H9 (cell line): ENCODE measurements at regions not wholly inside any gene's neighbourhood (a gene's known extent, or its start where the extent isn't known, plus 50 kb on each side); places are given as distances from the start of the nearest gene placed in this dataset.

Experiments used
- DNase-seq: peaks from one replicate; pipeline ENCODE4 v3.0.0-alpha.2; 2017
- H2AFZ ChIP-seq: one replicate; pipeline ENCODE4 v1.6.1; 2013; ENCODE audit warnings: mild to moderate bottlenecking, low read length, control low read depth, moderate library complexity
- H2AK5ac ChIP-seq: 2 replicates; pipeline ENCODE4 v1.6.1; 2013; ENCODE audit warnings: low read length, control low read depth, mixed read lengths; ENCODE audit not compliant: insufficient read length
- H2BK120ac ChIP-seq: one replicate; pipeline ENCODE4 v1.6.1; 2013; ENCODE audit warnings: low read depth, mild to moderate bottlenecking, low read length, control low read depth, inconsistent platforms; ENCODE audit not compliant: poor library complexity, severe bottlenecking
- H2BK12ac ChIP-seq: 2 replicates; pipeline ENCODE4 v1.6.1; 2013; ENCODE audit warnings: low read length, control low read depth, mixed read lengths, low read depth; ENCODE audit not compliant: insufficient read length
- H2BK15ac ChIP-seq: 2 replicates; pipeline ENCODE4 v1.6.1; 2013; ENCODE audit warnings: low read depth, low read length, control low read depth
- H2BK20ac ChIP-seq: one replicate; pipeline ENCODE4 v1.6.1; 2013; ENCODE audit warnings: low read depth, mild to moderate bottlenecking, low read length, control low read depth, inconsistent platforms; ENCODE audit not compliant: poor library complexity, severe bottlenecking
- H2BK5ac ChIP-seq: 2 replicates; pipeline ENCODE4 v1.6.1; 2013; ENCODE audit warnings: low read length, control low read depth, mixed read lengths; ENCODE audit not compliant: insufficient read length
- H3K14ac ChIP-seq: 2 replicates; pipeline ENCODE4 v1.6.1; 2013; ENCODE audit warnings: low read length, control low read depth; ENCODE audit not compliant: insufficient read depth
- H3K18ac ChIP-seq: 2 replicates; pipeline ENCODE4 v1.6.1; 2013; ENCODE audit warnings: low read depth, mild to moderate bottlenecking, mixed read lengths, low read length, control low read depth; ENCODE audit not compliant: insufficient read length
- H3K23ac ChIP-seq: 2 replicates; pipeline ENCODE4 v1.6.1; 2013; ENCODE audit warnings: low read length, control low read depth, mixed read lengths, low read depth; ENCODE audit not compliant: insufficient read length
- H3K23me2 ChIP-seq: 2 replicates; pipeline ENCODE4 v1.6.1; 2013; ENCODE audit warnings: low read depth, mild to moderate bottlenecking, mixed read lengths, low read length, control low read depth; ENCODE audit not compliant: insufficient read length, poor library complexity, severe bottlenecking
- H3K27ac ChIP-seq: 2 replicates; pipeline ENCODE4 v1.5.1; 2013; ENCODE audit warnings: low read length, control low read depth, mixed read lengths, low read depth; ENCODE audit not compliant: insufficient read length
- H3K27me3 ChIP-seq: 2 replicates; pipeline ENCODE4 v1.6.1; 2013; ENCODE audit warnings: low read length, control low read depth, inconsistent platforms; ENCODE audit not compliant: insufficient read depth
- H3K4ac ChIP-seq: 2 replicates; pipeline ENCODE4 v1.6.1; 2013; ENCODE audit warnings: low read depth, mild to moderate bottlenecking, control low read depth, inconsistent platforms, low read length, moderate library complexity
- H3K4me1 ChIP-seq: 2 replicates; pipeline ENCODE4 v1.6.1; 2013; ENCODE audit warnings: low read length, control low read depth, inconsistent platforms; ENCODE audit not compliant: insufficient read depth
- H3K4me2 ChIP-seq: 2 replicates; pipeline ENCODE4 v1.6.1; 2013; ENCODE audit warnings: low read length, control low read depth, mixed read lengths; ENCODE audit not compliant: insufficient read length, insufficient read depth
- H3K56ac ChIP-seq: 2 replicates; pipeline ENCODE4 v1.6.1; 2013; ENCODE audit warnings: low read depth, mild to moderate bottlenecking, mixed read lengths, low read length, control low read depth; ENCODE audit not compliant: insufficient read length
- H3K79me1 ChIP-seq: 2 replicates; pipeline ENCODE4 v1.6.1; 2013; ENCODE audit warnings: low read depth, mild to moderate bottlenecking, moderate library complexity, low read length, control low read depth, inconsistent platforms; ENCODE audit not compliant: insufficient read depth, poor library complexity, severe bottlenecking
- H3K79me2 ChIP-seq: 2 replicates; pipeline ENCODE4 v1.6.1; 2013; ENCODE audit warnings: low read length, control low read depth, inconsistent platforms; ENCODE audit not compliant: insufficient read depth
- H3K9ac ChIP-seq: 2 replicates; pipeline ENCODE4 v1.6.1; 2013; ENCODE audit warnings: low read length, control low read depth, mixed read lengths; ENCODE audit not compliant: insufficient read length; ENCODE audit errors: extremely low read depth
- H3K9me3 ChIP-seq: one replicate; pipeline ENCODE4 v1.6.1; 2013; ENCODE audit warnings: low read depth, low read length, inconsistent platforms; ENCODE audit not compliant: control insufficient read depth
- H3T11ph ChIP-seq: one replicate; pipeline ENCODE4 v1.6.1; 2013; ENCODE audit warnings: mild to moderate bottlenecking, low read length, control low read depth, inconsistent platforms
- H4K20me1 ChIP-seq: one replicate; pipeline ENCODE4 v1.6.1; 2013; ENCODE audit not compliant: control insufficient read depth, insufficient read length, insufficient read depth
- H4K5ac ChIP-seq: 2 replicates; pipeline ENCODE4 v1.6.1; 2013; ENCODE audit warnings: low read depth, mild to moderate bottlenecking, mixed read lengths, low read length, control low read depth; ENCODE audit not compliant: insufficient read length
- H4K8ac ChIP-seq: replicated peaks from 2 replicates; pipeline ENCODE4 v1.6.1; 2013; ENCODE audit warnings: low read length, control low read depth, mixed read lengths, low read depth; ENCODE audit not compliant: insufficient read length
- H4K91ac ChIP-seq: 2 replicates; pipeline ENCODE4 v1.6.1; 2013; ENCODE audit warnings: low read depth, mild to moderate bottlenecking, moderate library complexity, mixed read lengths, low read length, control low read depth; ENCODE audit not compliant: insufficient read length
- H3K27ac Mint-ChIP-seq, 3 experiments: 2 replicates in 2 of 3; 3 replicates in 1 of 3; pipeline ENCODE4 v1.8.0; 2020 to 2021; ENCODE audit warnings: mixed read lengths in 3 of 3, mild to moderate bottlenecking in 1 of 3, moderate library complexity in 1 of 3
- H3K27me3 Mint-ChIP-seq: 2 replicates; pipeline ENCODE4 v1.8.0; 2021; ENCODE audit warnings: low read depth, mild to moderate bottlenecking, moderate library complexity, mixed read lengths
- H3K36me3 Mint-ChIP-seq, 3 experiments: 2 replicates in 2 of 3; 3 replicates in 1 of 3; pipeline ENCODE4 v1.8.0; 2020 to 2021; ENCODE audit warnings: low read depth in 3 of 3, mixed read lengths in 3 of 3; ENCODE audit not compliant: insufficient read depth in 1 of 3
- H3K4me1 Mint-ChIP-seq, 2 experiments: 2 replicates each; pipeline ENCODE4 v1.8.0; 2020; ENCODE audit warnings: mixed read lengths in 2 of 2
- H3K4me3 Mint-ChIP-seq, 2 experiments: 2 replicates in 1 of 2; 3 replicates in 1 of 2; pipeline ENCODE4 v1.8.0; 2020 to 2021; ENCODE audit warnings: mild to moderate bottlenecking in 2 of 2, mixed read lengths in 2 of 2, moderate library complexity in 1 of 2
- H3K9me3 Mint-ChIP-seq, 2 experiments: 2 replicates in 1 of 2; 3 replicates in 1 of 2; pipeline ENCODE4 v1.8.0; 2020; ENCODE audit warnings: mild to moderate bottlenecking in 2 of 2, mixed read lengths in 2 of 2, moderate library complexity in 1 of 2
- WGBS: extraction: QIAGEN DNeasy Blood & Tissue Kit; methylation state at CpG from one replicate; pipeline ENCODE4 v1.1.7; 2013; ENCODE audit warnings: missing lambda C conversion rate, low lambda C conversion rate, mixed read lengths; ENCODE audit not compliant: insufficient read length; ENCODE audit errors: extremely low coverage; 5-methylcytosine and 5-hydroxymethylcytosine counted together
- TF ChIP-seq, protein P1 (sequence below): fragments of 200-600 bp; sonication (generic); conservative IDR thresholded peaks from 3 replicates; pipeline ENCODE4 v1.8.0; 2021; ENCODE audit warnings: antibody characterized with exemption, mild to moderate bottlenecking

GRCh38 chr15:54836052-54836795 is 360.5 kb downstream of the RSL24D1 start:
- Histone ChIP-seq H3K14ac (no peak overlapping the region), H3K79me1 (no peaks in the 10 kb centered on the region), H4K5ac (no peak overlapping the region), H3K4me2 (no peak overlapping the region), H3K56ac (no peak overlapping the region), H4K8ac (no peak overlapping the region), H3K23ac (no peak overlapping the region), H3T11ph (no peak overlapping the region), H3K27ac (no peak overlapping the region), H3K18ac (no peak overlapping the region), H2BK20ac (no peak overlapping the region), H2BK15ac (no peak overlapping the region), H2BK5ac (no peak overlapping the region), H2AFZ (no peak overlapping the region), H3K27me3 (no peaks in the 10 kb centered on the region), H2BK12ac (no peak overlapping the region), H4K20me1 (no peaks in the 10 kb centered on the region), H4K91ac (no peak overlapping the region), H3K4ac (no peak overlapping the region), H3K79me2 (no peaks in the 10 kb centered on the region), H3K23me2 (no peaks in the 10 kb centered on the region), H3K9me3 (no peaks in the 10 kb centered on the region), H3K4me1 (peaks cover 6% of the 10 kb centered on the region; the same call in 1 of the 2 replicates), H2BK120ac (no peak overlapping the region), H2AK5ac (no peak overlapping the region), H3K9ac (no peak overlapping the region)
- no peaks in the 10 kb centered on the region for H3K9me3 Mint-ChIP-seq
- no peaks in the 10 kb centered on the region for H3K36me3 Mint-ChIP-seq
- TF ChIP-seq, protein P1, sequence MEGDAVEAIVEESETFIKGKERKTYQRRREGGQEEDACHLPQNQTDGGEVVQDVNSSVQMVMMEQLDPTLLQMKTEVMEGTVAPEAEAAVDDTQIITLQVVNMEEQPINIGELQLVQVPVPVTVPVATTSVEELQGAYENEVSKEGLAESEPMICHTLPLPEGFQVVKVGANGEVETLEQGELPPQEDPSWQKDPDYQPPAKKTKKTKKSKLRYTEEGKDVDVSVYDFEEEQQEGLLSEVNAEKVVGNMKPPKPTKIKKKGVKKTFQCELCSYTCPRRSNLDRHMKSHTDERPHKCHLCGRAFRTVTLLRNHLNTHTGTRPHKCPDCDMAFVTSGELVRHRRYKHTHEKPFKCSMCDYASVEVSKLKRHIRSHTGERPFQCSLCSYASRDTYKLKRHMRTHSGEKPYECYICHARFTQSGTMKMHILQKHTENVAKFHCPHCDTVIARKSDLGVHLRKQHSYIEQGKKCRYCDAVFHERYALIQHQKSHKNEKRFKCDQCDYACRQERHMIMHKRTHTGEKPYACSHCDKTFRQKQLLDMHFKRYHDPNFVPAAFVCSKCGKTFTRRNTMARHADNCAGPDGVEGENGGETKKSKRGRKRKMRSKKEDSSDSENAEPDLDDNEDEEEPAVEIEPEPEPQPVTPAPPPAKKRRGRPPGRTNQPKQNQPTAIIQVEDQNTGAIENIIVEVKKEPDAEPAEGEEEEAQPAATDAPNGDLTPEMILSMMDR = no peak
- no peaks in the 10 kb centered on the region; the same call in 1 of the 2 replicates for H3K27me3 Mint-ChIP-seq
- no peak overlapping the region for H3K4me3 Mint-ChIP-seq
- no peak overlapping the region for H3K27ac Mint-ChIP-seq
- WGBS = no CpG with 5 or more reads among the region's 5 CpGs
- H3K4me1 Mint-ChIP-seq = peaks cover 9 to 14% of the 10 kb centered on the region in 2 experiments
- no peak for DNase-seq
